Posterior cingulate gyrus (tissue), 11 donors: ENCODE measurements at regions not wholly inside any gene's neighbourhood (a gene's known extent, or its start where the extent isn't known, plus 50 kb on each side); places are given as distances from the start of the nearest gene placed in this dataset.

ENCODE experiments used
- DNase-seq, 10 donors: peaks; one replicate each; pipeline versions ENCODE4 v3.0.0 to v3.0.0-alpha.2; 2020 to 2021; ENCODE audit warnings: mixed read lengths in 3 of 10
- intact Hi-C: fragments of 100-400 bp; cut with DNase I; formaldehyde crosslinking; loops from one replicate; pipeline ENCODE4 v1.15.1; 2023

GRCh38 chr4:57652779-57653178 lies 542.6 kb upstream of the IGFBP7 start:
- intact Hi-C loops, result no loop called here
- DNase-seq, result no peak

DNA sequence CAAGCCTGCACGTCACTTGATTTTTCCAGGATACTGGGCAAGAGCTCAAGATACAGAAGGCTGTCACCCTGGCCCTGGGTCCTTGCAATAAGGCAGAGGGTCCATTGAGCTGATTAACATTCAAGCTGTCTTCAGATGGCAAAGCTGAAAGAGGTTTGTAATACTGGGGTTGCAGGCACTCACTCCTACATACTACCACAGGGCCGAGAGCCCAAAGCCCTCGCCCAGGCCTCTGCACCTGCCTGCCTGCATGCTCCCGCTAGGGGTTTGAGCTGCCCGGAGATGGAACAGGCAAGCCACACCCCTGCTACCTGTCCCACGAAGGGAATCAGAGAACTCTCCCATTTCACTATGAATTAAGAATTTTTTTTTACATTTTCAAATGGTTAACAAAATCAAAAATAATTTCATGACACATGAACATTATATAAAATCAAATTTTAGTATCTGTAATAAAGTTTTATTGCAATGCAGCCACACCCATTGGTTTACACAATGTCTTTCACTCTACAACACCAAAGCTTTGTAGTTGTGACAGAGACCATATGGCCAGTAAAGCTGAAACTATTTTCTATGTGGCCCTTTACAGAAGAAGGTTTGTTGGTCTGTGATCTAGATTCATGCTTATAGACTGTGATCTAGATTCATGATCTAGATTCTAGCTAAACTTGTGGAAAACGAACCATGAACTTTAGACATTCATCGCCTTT lies 530.4 kb upstream of the IGFBP7 start:
- DNase-seq, result peak in 2 of 10 donors; percentile 58 to 72
- intact Hi-C loops, result no loop called here

DNA sequence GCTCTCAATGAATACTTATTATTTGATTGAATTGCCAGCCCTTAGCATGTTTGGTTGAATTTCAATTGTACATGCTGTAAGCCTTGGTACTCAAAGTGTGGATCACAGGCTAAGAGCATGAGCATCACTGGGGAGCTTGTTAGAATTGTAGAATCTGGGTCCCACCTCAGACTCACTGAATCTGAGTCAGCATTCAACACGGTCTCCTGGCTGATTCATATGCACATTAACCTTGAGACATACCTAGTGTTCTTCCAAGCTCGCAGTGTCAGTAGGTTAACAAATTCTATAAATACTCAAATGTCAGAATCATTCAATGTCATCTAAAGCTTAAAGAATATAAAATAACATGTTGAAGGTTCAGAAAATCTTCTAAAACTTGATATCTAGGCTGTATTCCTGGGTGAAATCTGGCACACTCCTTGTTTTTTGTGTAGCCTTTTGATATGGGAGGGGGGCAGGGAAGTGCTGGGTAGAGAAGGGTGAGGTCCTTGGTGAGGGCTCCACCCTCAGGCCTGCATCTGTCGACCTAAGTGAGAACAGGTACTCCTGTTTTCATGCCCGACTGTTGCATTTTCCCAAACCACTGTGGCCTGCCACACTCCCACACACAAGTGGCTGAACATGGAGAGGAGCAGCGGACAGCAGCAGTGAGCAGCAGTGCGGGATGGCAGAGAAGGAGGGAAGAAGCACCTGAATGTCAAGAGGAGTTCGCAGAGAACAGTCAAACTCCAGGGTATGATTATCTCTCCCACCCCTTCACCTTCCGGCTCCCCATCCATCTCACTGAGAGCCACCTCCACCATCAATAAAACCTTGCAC lies 529.6 kb upstream of the IGFBP7 start:
- peak in 2 of 10 donors; percentile 55 to 66 for DNase-seq
- intact Hi-C loops, result no loop called here

GRCh38 chr4:57635910-57636309 lies 525.7 kb upstream of the IGFBP7 start:
- no peak for DNase-seq
- intact Hi-C loops, result no loop called here

GRCh38 chr4:57633212-57633859 lies 523.2 kb upstream of the IGFBP7 start:
- no peak for DNase-seq

DNA sequence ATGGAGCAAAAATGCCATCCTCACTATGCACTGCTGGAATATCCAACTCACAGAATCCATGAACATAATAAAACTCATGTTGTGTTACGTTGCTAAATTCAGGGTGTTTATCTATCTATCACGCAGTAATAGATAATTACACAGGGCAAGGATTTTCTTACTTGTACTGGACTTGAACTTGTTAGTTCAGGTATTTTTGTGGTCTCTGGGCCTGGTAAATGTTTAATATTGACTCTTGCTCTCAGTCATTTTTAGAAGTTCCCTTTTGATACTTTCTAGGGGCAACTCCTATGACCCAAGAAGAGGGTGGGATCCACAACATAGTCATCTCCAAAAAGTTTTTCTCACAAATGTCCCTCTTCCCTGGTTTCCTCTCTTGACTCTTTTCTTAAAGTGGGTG lies 522.4 kb upstream of the IGFBP7 start:
- intact Hi-C loops, result no loop called here
- DNase-seq, result no peak

More at GRCh38 chr4:57633212-57633859, 523.2 kb upstream of the IGFBP7 start:
- intact Hi-C loops, result no loop called here

DNA sequence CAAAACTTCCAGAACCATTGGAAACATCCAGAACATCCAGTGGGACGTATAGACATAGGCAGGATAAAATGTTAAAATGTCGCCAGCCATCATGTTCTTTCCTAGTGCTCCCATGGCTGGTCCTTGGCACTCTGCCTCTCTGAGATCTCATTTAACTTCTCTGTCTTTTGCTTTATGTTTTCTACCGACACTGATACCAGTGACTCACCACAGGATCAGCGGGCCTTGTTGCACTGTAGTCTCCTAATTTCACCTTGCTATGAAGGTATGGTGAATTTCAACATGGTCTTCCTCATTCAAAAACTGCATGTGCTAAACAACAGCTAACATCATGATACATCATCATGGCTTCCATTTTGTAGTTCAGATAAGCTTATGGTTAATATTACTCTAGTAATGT lies 521.0 kb upstream of the IGFBP7 start:
- intact Hi-C loops, result no loop called here

GRCh38 chr4:57628004-57628403 lies 517.8 kb upstream of the IGFBP7 start:
- intact Hi-C loops, result no loop called here
- DNase-seq, result no peak

More for the DNA sequence above, 521.0 kb upstream of the IGFBP7 start:
- no peak for DNase-seq

- intact Hi-C loops, result no loop called here
- no peak for DNase-seq
Measured at GRCh38 chr4:57614257-57614932, 504.2 kb upstream of the IGFBP7 start.

DNA sequence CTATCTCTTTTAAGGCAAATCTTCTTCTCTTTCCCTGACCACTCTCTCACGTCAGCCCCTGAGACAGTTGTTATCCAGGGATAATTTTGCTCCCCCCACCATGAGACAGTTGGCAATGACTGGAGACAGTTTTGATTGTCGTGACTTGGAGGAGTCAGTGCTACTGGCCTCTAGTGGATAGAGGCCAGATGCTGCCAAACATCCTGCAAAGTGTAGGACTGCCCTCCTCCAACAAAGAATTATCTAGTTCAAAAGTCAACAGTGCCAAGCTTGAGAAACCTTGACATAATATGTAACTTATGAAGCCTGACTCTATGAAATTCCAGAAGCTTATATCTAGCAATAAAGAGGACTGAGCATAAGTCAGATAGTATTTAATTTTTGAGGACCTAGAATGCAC lies 502.1 kb upstream of the IGFBP7 start:
- no peak for DNase-seq
- intact Hi-C loops, result no loop called here

GRCh38 chr4:57607566-57608180 lies 497.5 kb upstream of the IGFBP7 start:
- intact Hi-C loops, result no loop called here
- DNase-seq, result peak in 1 of 10 donors; percentile 50

- DNase-seq, result no peak
- intact Hi-C loops, result no loop called here
Measured at GRCh38 chr4:57605376-57605775, 495.2 kb upstream of the IGFBP7 start.

GRCh38 chr4:57602141-57602540 lies 492.0 kb upstream of the IGFBP7 start:
- no peak for DNase-seq
- intact Hi-C loops, result no loop called here

- DNase-seq, result no peak
- intact Hi-C loops, result no loop called here
Measured at GRCh38 chr4:57591073-57591472, 480.9 kb upstream of the IGFBP7 start.

DNA sequence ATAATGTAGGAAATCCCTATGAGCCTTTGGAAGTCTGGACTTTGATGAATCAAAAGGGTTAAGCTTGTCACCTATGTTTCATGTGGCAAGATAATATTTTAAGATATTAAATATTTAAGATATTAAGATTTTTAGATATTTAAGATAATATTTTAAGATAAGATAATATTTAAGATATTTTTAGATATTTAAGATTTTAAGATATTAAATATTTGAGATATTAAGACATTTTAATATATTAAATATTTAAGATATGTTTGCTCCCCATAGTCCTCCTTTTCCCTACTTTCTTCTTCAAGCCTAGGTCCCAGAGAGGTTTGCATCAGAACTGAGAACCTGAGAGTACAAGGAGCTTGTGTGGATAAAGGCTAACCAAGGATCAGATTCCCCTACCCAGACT lies 478.4 kb upstream of the IGFBP7 start:
- DNase-seq, result no peak
- intact Hi-C loops, result no loop called here

DNA sequence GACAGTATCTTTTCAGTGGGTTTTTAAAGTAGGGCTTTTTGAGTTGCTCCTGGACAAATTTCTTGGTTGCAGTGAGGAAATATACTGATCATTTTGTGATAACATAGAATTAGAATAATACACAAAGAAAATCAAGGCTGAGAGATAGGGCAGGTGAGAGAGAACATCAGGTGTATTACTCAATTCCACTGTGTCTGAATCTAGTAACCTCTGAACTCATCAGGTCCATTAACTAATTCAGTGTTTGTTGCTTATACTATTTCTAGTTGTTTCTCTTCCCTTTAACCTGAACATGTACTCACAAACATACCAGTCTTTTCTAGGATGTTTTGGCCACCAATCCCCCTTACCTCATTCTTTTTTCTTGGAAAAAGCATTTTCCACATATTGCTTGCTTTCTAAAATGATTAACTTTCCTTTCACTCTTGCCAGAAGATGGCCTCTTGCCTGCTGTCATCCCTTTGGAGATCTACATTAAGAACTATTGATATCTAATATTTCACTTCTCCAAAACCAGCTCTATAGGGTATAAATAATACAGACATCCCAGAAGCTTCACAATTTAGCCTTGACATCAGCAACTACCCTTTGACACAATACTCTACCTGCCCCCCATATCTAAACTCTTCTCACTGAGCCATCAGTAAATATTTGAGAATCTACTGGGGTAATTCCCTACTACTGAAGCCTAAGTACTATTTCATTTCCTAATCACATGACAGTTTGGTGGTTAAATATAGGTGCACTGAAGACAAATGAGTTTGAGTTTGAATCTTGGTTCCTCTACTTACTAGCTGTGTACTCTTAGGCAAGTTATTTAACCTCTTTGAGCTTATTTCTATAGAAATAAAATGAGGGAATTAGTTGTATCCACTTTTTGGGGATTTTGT lies 470.8 kb upstream of the IGFBP7 start:
- DNase-seq, result no peak
- intact Hi-C loops, result no loop called here

GRCh38 chr4:57575426-57575825 lies 465.2 kb upstream of the IGFBP7 start:
- DNase-seq, result no peak
- intact Hi-C loops, result no loop called here

DNA sequence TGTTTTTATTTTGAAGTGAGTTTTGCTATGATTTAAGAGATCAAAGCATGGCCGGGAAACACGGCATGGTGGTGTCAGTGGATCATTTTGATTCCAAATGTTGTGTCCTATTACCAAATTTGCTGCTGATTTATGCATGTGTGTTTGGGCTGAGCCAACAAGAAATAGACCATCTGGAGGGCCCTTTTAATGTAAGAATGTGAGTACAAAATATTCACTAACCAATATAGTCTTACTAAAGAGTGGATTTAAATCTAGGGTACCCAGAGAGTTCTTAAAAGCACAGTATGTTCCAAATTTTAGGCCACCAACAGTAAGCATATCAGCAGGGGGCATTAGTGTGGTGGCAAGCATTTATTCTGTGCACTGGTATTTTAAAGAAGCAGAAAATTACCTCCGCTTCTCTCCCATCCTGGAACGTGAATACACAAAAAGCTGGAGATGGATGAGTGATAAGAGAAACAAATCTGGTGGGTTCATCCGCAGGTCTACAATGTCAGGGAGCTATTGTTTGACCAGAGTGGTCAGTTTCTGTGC lies 444.4 kb upstream of the IGFBP7 start:
- no peak for DNase-seq
- intact Hi-C loops, result no loop called here

GRCh38 chr4:57553728-57554127 lies 443.5 kb upstream of the IGFBP7 start:
- intact Hi-C loops, result no loop called here

More at GRCh38 chr4:57553728-57554127, 443.5 kb upstream of the IGFBP7 start:
- no peak for DNase-seq
